Mesenchymal stem cell (in vitro differentiated cells and primary cell): ENCODE measurements at regions not wholly inside any gene's neighbourhood (a gene's known extent, or its start where the extent isn't known, plus 50 kb on each side); places are given as distances from the start of the nearest gene placed in this dataset.

Experiments
- DNase-seq: peaks from one replicate; pipeline ENCODE4 v3.0.0-alpha.2; 2013
- H2AFZ ChIP-seq: one replicate; pipeline ENCODE4 v1.6.1; 2013; ENCODE audit warnings: low read depth, mild to moderate bottlenecking, control low read depth, inconsistent platforms, low read length, moderate library complexity
- H2AK5ac ChIP-seq: 2 replicates; pipeline ENCODE4 v1.6.1; 2013; ENCODE audit warnings: low read length, moderate library complexity, mild to moderate bottlenecking, inconsistent platforms; ENCODE audit not compliant: severe bottlenecking
- H2BK120ac ChIP-seq: one replicate; pipeline ENCODE4 v1.6.1; 2013; ENCODE audit warnings: low read depth, mild to moderate bottlenecking, inconsistent platforms, low read length, moderate library complexity
- H2BK12ac ChIP-seq, 2 experiments: one replicate each; pipeline ENCODE4 v1.6.1; 2013; ENCODE audit warnings: inconsistent platforms in 2 of 2, low read length in 2 of 2, mild to moderate bottlenecking in 2 of 2, moderate library complexity in 2 of 2, control low read depth in 1 of 2
- H2BK15ac ChIP-seq: one replicate; pipeline ENCODE4 v1.6.1; 2013; ENCODE audit warnings: mild to moderate bottlenecking, low read depth, inconsistent platforms; ENCODE audit not compliant: poor library complexity, severe bottlenecking
- H2BK5ac ChIP-seq: 2 replicates; pipeline ENCODE4 v1.6.1; 2013; ENCODE audit warnings: low read depth, mild to moderate bottlenecking, low read length, control low read depth, inconsistent platforms; ENCODE audit not compliant: poor library complexity, severe bottlenecking
- H3K14ac ChIP-seq, 2 experiments: one replicate each; pipeline ENCODE4 v1.6.1; 2013; ENCODE audit warnings: inconsistent platforms in 2 of 2, low read length in 2 of 2, control low read depth in 1 of 2, mild to moderate bottlenecking in 1 of 2, moderate library complexity in 1 of 2
- H3K18ac ChIP-seq, 2 experiments: one replicate each; pipeline ENCODE4 v1.6.1; 2013; ENCODE audit warnings: inconsistent platforms in 2 of 2, low read length in 2 of 2, control low read depth in 1 of 2, low read depth in 1 of 2, mild to moderate bottlenecking in 1 of 2
- H3K23ac ChIP-seq, 2 experiments: one replicate each; pipeline ENCODE4 v1.6.1; 2013; ENCODE audit warnings: inconsistent platforms in 2 of 2, low read length in 2 of 2, mild to moderate bottlenecking in 2 of 2, moderate library complexity in 2 of 2, control low read depth in 1 of 2
- H3K27ac ChIP-seq: 2 replicates; pipeline ENCODE4 v1.5.1; 2013; ENCODE audit warnings: mild to moderate bottlenecking, moderate library complexity, low read length, control low read depth, inconsistent platforms; ENCODE audit not compliant: poor library complexity, severe bottlenecking
- H3K27me3 ChIP-seq, 2 experiments: 2 replicates each; pipeline versions ENCODE4 v1.6.1 to v1.7.0; 2013; ENCODE audit warnings: low read length in 2 of 2, mild to moderate bottlenecking in 2 of 2, moderate library complexity in 2 of 2, control low read depth in 1 of 2, inconsistent platforms in 1 of 2; ENCODE audit not compliant: control insufficient read depth in 1 of 2, insufficient read depth in 1 of 2
- H3K36me3 ChIP-seq, 2 experiments: 2 replicates each; pipeline versions ENCODE4 v1.6.1 to v1.7.0; 2013; ENCODE audit warnings: low read length in 2 of 2, control low read depth in 1 of 2, inconsistent platforms in 1 of 2, low read depth in 1 of 2, mild to moderate bottlenecking in 1 of 2; ENCODE audit not compliant: insufficient read depth in 2 of 2, control insufficient read depth in 1 of 2
- H3K4ac ChIP-seq, 2 experiments: one replicate each; pipeline ENCODE4 v1.6.1; 2013; ENCODE audit warnings: inconsistent platforms in 2 of 2, low read length in 2 of 2, mild to moderate bottlenecking in 2 of 2, moderate library complexity in 2 of 2, control low read depth in 1 of 2, low read depth in 1 of 2
- H3K4me1 ChIP-seq: 2 replicates; pipeline ENCODE4 v1.6.1; 2013; ENCODE audit warnings: low read depth, low read length, control low read depth; ENCODE audit not compliant: control insufficient read depth, insufficient read depth
- H3K4me2 ChIP-seq: 2 replicates; pipeline ENCODE4 v1.6.1; 2013; ENCODE audit warnings: low read length, mild to moderate bottlenecking, inconsistent platforms; ENCODE audit not compliant: poor library complexity, severe bottlenecking
- H3K4me3 ChIP-seq, 2 experiments: 2 replicates each; pipeline versions ENCODE4 v1.5.1 to v1.7.0; 2013; ENCODE audit warnings: low read length in 2 of 2, mild to moderate bottlenecking in 2 of 2, control low read depth in 1 of 2, low read depth in 1 of 2; ENCODE audit not compliant: insufficient read depth in 1 of 2
- H3K79me1 ChIP-seq: replicated peaks from 2 replicates; pipeline ENCODE4 v1.6.1; 2013; ENCODE audit warnings: mild to moderate bottlenecking, control low read depth, low read length, inconsistent platforms; ENCODE audit not compliant: poor library complexity, severe bottlenecking
- H3K9ac ChIP-seq: 2 replicates; pipeline ENCODE4 v1.7.0; 2013; ENCODE audit warnings: mild to moderate bottlenecking, low read length, moderate library complexity
- H3K9me3 ChIP-seq: 2 replicates; pipeline ENCODE4 v1.7.0; 2013; ENCODE audit warnings: mild to moderate bottlenecking, low read length; ENCODE audit not compliant: control insufficient read depth
- H4K8ac ChIP-seq: one replicate; pipeline ENCODE4 v1.6.1; 2013; ENCODE audit warnings: inconsistent platforms, mild to moderate bottlenecking, low read length, moderate library complexity
- H4K91ac ChIP-seq: one replicate; pipeline ENCODE4 v1.6.1; 2013; ENCODE audit warnings: mild to moderate bottlenecking, low read length, inconsistent platforms
- WGBS: methylation state at CpG from one replicate; pipeline ENCODE4 v1.1.7; 2013; ENCODE audit warnings: mixed read lengths; 5-methylcytosine and 5-hydroxymethylcytosine counted together

GRCh38 chr11:121721448-121721847 is 268.7 kb upstream of the SORL1-AS1 start:
- Histone ChIP-seq H3K4me2 (no peak overlapping the region), H3K4ac (no peak overlapping the region), H3K9me3 (no peaks in the 10 kb centered on the region), H4K91ac (no peak overlapping the region), H4K8ac (no peak overlapping the region), H3K4me3 (no peak overlapping the region), H3K14ac (no peak overlapping the region), H2BK12ac (no peak overlapping the region), H3K27ac (no peak overlapping the region), H2BK120ac (no peak overlapping the region), H3K9ac (no peak overlapping the region), H2AK5ac (no peak overlapping the region), H2AFZ (no peak overlapping the region), H2BK15ac (no peak overlapping the region), H3K23ac (no peak overlapping the region), H3K36me3 (no peaks in the 10 kb centered on the region), H2BK5ac (no peak overlapping the region), H3K79me1 (no peaks in the 10 kb centered on the region), H3K27me3 (peaks cover 0 to 24% of the 10 kb centered on the region in 2 experiments), H3K4me1 (peaks cover 11% of the 10 kb centered on the region), H3K18ac (no peak overlapping the region)
- no CpG with 5 or more reads among the region's 3 CpGs for WGBS
- no peak for DNase-seq

- Histone ChIP-seq H3K27ac (no peak overlapping the region), H2BK5ac (no peak overlapping the region), H4K91ac (no peak overlapping the region), H3K4ac (no peak overlapping the region), H3K18ac (no peak overlapping the region), H2AFZ (no peak overlapping the region), H3K9me3 (no peaks in the 10 kb centered on the region), H3K9ac (no peak overlapping the region), H2BK120ac (no peak overlapping the region), H3K36me3 (no peaks in the 10 kb centered on the region), H3K4me1 (peaks cover 3% of the 10 kb centered on the region), H3K14ac (no peak overlapping the region), H3K4me2 (no peak overlapping the region), H2BK15ac (no peak overlapping the region), H3K4me3 (no peak overlapping the region), H3K79me1 (no peaks in the 10 kb centered on the region), H2BK12ac (no peak overlapping the region), H2AK5ac (no peak overlapping the region), H4K8ac (no peak overlapping the region), H3K23ac (no peak overlapping the region), H3K27me3 (peaks cover 0 to 5% of the 10 kb centered on the region in 2 experiments)
- WGBS = 98% methylated on average over 2 of the region's 2 CpGs
- no peak for DNase-seq
Observed at GRCh38 chr11:121717296-121717695, 264.5 kb upstream of the SORL1-AS1 start.

GRCh38 chr11:121716060-121716459 is 263.3 kb upstream of the SORL1-AS1 start:
- Histone ChIP-seq H2BK5ac (no peak overlapping the region), H3K4me1 (no peaks in the 10 kb centered on the region), H3K36me3 (no peaks in the 10 kb centered on the region), H3K23ac (no peak overlapping the region), H2BK15ac (no peak overlapping the region), H3K9ac (no peak overlapping the region), H3K18ac (no peak overlapping the region), H4K8ac (peak overlapping the region; percentile 23), H3K27ac (no peak overlapping the region), H4K91ac (no peak overlapping the region), H3K4me3 (no peak overlapping the region), H3K27me3 (no peaks in the 10 kb centered on the region), H2AFZ (no peak overlapping the region), H3K4ac (no peak overlapping the region), H3K79me1 (no peaks in the 10 kb centered on the region), H2BK120ac (no peak overlapping the region), H2AK5ac (no peak overlapping the region), H3K4me2 (no peak overlapping the region), H3K14ac (no peak overlapping the region), H2BK12ac (no peak overlapping the region), H3K9me3 (no peaks in the 10 kb centered on the region)
- WGBS = 69% methylated on average over 4 of the region's 4 CpGs
- no peak for DNase-seq

GRCh38 chr11:121715405-121715804 is 262.6 kb upstream of the SORL1-AS1 start:
- DNase-seq = no peak
- H2BK120ac ChIP-seq = no peak overlapping the region
- 93% methylated on average over 4 of the region's 4 CpGs for WGBS

More at GRCh38 chr11:121715405-121715804, 262.6 kb upstream of the SORL1-AS1 start:
- Histone ChIP-seq H3K9me3 (no peaks in the 10 kb centered on the region), H2AFZ (no peak overlapping the region), H3K36me3 (no peaks in the 10 kb centered on the region), H2BK15ac (no peak overlapping the region), H2BK12ac (no peak overlapping the region), H3K9ac (no peak overlapping the region), H3K4me3 (no peak overlapping the region), H4K8ac (no peak overlapping the region), H3K14ac (no peak overlapping the region), H3K4ac (no peak overlapping the region), H3K4me2 (no peak overlapping the region), H3K79me1 (no peaks in the 10 kb centered on the region), H3K23ac (no peak overlapping the region), H3K18ac (no peak overlapping the region), H3K27me3 (no peaks in the 10 kb centered on the region), H2BK5ac (no peak overlapping the region), H4K91ac (no peak overlapping the region), H2AK5ac (no peak overlapping the region), H3K4me1 (no peaks in the 10 kb centered on the region), H3K27ac (no peak overlapping the region)
